Upper lobe of left lung (tissue), 4 donors: ENCODE measurements at regions not wholly inside any gene's neighbourhood (a gene's known extent, or its start where the extent isn't known, plus 50 kb on each side); places are given as distances from the start of the nearest gene placed in this dataset.

Source experiments
- EP300 ChIP-seq, 4 donors: sonication (generic); formaldehyde crosslinking; IDR thresholded peaks; one replicate each; pipeline ENCODE4 v1.5.1; 2017; ENCODE audit warnings: antibody characterized with exemption in 4 of 4, control low read depth in 2 of 4
- POLR2A ChIP-seq, 4 donors: fragments of 450-650 bp; IDR thresholded peaks; one replicate each; pipeline ENCODE4 v1.5.1; 2016 to 2017; ENCODE audit warnings: antibody characterized with exemption in 4 of 4, mild to moderate bottlenecking in 2 of 4
- POLR2AphosphoS5 ChIP-seq, 2 donors: sonication (generic); formaldehyde crosslinking; IDR thresholded peaks; one replicate each; pipeline ENCODE4 v1.5.1; 2017; ENCODE audit warnings: antibody characterized with exemption in 2 of 2
- TF ChIP-seq, protein P1 (sequence below), 6 experiments: fragments of 450-650 bp in 4 of 6; fragments of 200-600 bp in 2 of 6; sonication (generic) in 2 of 6; IDR thresholded peaks; one replicate each; pipeline ENCODE4 v1.5.1; 2016 to 2019; ENCODE audit warnings: antibody characterized with exemption in 6 of 6

DNA sequence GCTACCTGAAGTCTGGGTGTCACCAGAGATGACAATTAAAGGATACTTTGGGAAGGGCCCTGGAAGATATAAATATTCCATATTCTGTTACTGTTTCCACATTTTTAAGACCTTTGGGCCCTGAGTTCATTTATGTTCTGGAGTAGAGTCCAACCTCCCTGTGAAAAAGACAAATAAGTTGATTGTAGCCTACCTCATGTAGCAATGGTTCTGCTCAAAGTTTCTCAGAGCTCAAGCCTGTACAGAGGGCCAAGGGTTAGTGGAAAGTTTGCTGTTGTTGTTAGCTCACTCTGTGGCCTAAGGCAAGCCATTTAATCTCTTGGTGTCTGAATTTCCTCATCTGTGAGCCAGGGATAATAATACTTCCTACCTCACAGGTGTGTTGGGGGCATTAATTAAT, 284.7 kb upstream of the DDHD1 start:
- TF ChIP-seq, protein P1, sequence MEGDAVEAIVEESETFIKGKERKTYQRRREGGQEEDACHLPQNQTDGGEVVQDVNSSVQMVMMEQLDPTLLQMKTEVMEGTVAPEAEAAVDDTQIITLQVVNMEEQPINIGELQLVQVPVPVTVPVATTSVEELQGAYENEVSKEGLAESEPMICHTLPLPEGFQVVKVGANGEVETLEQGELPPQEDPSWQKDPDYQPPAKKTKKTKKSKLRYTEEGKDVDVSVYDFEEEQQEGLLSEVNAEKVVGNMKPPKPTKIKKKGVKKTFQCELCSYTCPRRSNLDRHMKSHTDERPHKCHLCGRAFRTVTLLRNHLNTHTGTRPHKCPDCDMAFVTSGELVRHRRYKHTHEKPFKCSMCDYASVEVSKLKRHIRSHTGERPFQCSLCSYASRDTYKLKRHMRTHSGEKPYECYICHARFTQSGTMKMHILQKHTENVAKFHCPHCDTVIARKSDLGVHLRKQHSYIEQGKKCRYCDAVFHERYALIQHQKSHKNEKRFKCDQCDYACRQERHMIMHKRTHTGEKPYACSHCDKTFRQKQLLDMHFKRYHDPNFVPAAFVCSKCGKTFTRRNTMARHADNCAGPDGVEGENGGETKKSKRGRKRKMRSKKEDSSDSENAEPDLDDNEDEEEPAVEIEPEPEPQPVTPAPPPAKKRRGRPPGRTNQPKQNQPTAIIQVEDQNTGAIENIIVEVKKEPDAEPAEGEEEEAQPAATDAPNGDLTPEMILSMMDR (IDR thresholded peaks at IDR 0.05): no peak
- TF ChIP-seq POLR2A (IDR thresholded peaks at IDR 0.05) (no peak), POLR2AphosphoS5 (IDR thresholded peaks at IDR 0.05) (no peak), EP300 (IDR thresholded peaks at IDR 0.05) (no peak)
